OCI-LY1 (cell line): ENCODE measurements at regions not wholly inside any gene's neighbourhood (a gene's known extent, or its start where the extent isn't known, plus 50 kb on each side); places are given as distances from the start of the nearest gene placed in this dataset.

Experiments used
- CTCF ChIP-seq: fragments of 200-600 bp; sonication (generic), shearing (Covaris generic); IDR thresholded peaks from 2 replicates; pipeline ENCODE4 v1.5.1; 2017; ENCODE audit warnings: mild to moderate bottlenecking, antibody characterized with exemption, low read length, moderate library complexity, mixed read lengths
- EZH2 ChIP-seq: fragments of 200-600 bp; sonication (generic), shearing (Covaris generic); IDR thresholded peaks from 2 replicates; pipeline ENCODE4 v1.8.0; 2017; ENCODE audit warnings: borderline replicate concordance, mixed run types, mild to moderate bottlenecking, antibody characterized with exemption, low read length, moderate library complexity, mixed read lengths

- TF ChIP-seq EZH2 (no peak), CTCF (no peak)
Measured at GRCh38 chr14:97723351-97723750, 926.2 kb downstream of the VRK1 start.
